Dedifferentiated amniotic fluid mesenchymal stem cell (primary cell): ENCODE measurements at regions not wholly inside any gene's neighbourhood (a gene's known extent, or its start where the extent isn't known, plus 50 kb on each side); places are given as distances from the start of the nearest gene placed in this dataset.

ENCODE experiments used
- DNase-seq: peaks from one replicate; pipeline ENCODE4 v3.0.0-alpha.2; 2016; ENCODE audit errors: extremely low spot score

GRCh38 chr21:38699048-38699447 lies 106.7 kb upstream of the ETS2 start:
- DNase-seq = no peak

- no peak for DNase-seq
Observed at GRCh38 chr21:38702196-38702595, 103.5 kb upstream of the ETS2 start.

GRCh38 chr21:38709876-38710275 lies 95.9 kb upstream of the ETS2 start:
- DNase-seq = no peak

DNA sequence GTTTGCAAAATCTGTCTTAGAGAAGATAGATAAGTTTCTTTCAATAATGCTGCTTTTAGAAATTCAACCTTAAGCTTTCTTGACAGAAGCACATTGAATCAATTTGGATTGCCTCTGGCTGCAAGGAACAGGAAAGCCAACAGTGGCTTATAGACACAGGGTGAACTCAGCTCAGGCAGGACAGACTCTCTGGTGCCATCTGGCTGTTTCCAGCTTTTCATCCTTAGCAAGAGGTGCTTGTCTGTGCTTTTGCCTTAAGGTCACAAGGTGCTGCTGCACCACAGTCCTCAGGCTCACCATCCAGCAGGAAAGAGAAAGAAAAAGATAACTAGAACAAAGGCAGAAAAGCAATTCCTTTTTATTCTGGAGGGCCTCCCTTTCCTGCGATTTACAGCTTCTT lies 93.7 kb upstream of the ETS2 start:
- no peak for DNase-seq

GRCh38 chr21:38712664-38713063 lies 93.1 kb upstream of the ETS2 start:
- DNase-seq = no peak

DNA sequence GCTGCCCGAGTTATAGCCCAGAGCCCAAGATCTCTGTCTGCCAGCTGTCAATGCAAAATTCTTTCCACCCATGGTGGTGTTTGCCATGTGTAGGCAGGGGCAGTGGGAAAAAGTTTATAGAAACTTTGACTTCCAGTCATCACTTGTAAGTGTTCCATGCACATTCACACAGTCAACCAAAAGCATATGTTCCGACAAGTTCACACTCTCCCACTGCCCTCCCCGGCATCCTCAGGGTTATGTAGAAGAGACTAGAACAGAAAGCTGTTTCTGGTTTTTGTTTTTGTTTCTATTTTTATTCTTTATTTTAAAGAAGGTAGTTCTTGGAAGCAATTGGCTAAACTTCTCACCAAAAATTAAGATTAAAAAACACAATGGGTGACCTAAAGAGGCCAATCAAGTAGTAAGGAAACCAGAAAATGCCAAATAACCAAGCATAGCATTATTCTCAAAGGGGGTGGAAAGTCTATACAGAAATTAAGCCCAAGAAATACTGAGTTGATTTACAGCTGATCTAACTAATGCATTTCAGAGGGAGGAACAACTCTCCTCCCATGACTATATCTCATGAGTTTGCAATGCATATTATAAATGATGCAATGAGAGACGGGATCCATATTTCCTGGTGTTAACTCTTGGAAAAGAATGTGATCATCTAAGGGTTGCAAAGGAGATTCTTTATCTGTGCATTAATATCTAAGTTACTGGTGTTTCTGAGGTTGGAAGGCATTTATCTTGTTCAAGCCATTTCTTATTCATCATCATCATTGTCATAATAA lies 91.5 kb upstream of the ETS2 start:
- no peak for DNase-seq

DNA sequence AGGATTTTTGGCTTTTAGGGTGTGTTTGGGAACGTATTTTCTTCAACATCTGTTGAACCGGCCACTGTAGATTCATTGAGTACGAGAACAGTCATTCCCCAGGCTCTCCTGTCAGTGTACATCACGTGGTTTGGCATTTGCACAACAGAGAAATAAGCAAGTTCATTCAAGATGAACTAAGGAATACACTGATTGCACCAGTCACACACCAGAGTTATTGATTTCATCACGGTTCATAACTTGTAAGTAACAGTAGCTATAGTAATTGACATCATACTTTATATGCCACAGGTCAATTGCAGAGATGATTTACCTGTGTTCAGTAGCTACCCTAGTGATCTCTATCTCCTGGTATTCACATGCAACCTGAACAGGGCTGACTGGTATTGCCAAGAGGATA lies 90.7 kb upstream of the ETS2 start:
- DNase-seq = no peak

- no peak for DNase-seq
Observed at GRCh38 chr21:38716088-38716487, 89.6 kb upstream of the ETS2 start.

GRCh38 chr21:38716942-38717341 lies 88.8 kb upstream of the ETS2 start:
- no peak for DNase-seq

- DNase-seq = no peak
Observed at GRCh38 chr21:38718481-38718880, 87.2 kb upstream of the ETS2 start.

- no peak for DNase-seq
Observed at GRCh38 chr21:38720074-38720473, 85.7 kb upstream of the ETS2 start.

GRCh38 chr21:38721055-38721454 lies 84.7 kb upstream of the ETS2 start:
- no peak for DNase-seq

- DNase-seq = no peak
Observed at GRCh38 chr21:38721958-38722357, 83.8 kb upstream of the ETS2 start.

DNA sequence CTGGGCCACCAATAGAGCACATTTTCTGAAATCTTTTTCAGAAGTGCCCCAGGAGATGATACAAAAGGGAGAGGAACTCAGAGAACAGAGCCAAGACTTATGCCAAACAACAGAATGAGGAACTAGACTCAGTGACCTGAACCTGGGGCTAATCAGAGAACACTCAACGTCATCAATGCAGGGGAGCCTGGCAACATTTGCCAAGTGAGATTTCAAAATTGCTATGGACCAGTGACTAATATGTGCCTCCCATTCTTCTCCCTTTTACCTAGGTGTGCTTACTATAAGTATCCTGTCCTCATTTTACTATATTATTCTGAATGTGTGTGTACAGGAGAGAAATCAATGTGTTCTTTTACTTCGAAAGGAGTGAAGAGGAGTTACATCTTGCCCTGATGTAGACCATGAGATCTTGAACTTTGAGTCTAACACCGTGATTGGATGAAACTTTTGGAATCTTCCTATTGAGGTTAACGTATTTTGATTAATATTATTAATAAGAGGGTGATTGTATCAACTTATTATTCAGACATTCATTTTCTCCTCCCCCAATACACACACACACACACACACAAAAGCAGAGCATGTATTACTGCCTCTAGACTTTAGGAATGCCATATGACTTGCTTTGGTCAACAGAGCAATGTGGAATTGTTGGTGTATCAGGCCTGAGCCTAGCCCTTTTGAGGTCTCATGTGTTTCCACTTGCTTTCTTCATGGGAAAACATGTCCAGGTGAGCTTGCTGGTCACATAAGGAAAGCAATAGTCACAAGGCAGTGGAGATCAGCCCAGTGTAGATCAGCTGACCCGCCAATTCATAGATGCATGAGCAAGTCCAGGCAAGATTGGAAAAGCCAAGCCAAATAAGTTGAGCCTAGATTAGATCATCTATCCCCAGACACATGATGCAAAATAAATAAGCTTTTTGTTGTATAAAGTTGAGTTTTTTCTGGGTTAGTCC lies 80.3 kb upstream of the ETS2 start:
- no peak for DNase-seq

DNA sequence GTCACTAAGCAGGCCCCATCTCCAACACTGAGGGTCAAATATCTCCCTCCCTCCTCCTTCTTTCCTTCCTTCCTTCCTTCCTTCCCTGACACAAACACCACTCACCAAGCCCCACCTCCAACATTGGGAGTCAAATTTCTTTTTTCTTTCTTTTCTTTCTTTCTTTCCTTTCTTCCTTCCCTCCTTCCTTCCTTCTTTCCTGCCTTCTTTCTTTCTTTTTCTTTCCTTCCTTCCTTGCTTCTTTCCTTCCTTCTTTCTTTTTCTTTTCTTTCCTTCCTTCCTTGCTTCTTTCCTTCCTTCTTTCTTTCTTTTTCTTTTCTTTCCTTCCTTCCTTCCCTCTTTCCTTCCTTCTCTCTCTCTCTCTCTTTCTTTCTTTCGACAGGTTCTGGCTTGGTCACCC lies 79.2 kb upstream of the ETS2 start:
- no peak for DNase-seq

DNA sequence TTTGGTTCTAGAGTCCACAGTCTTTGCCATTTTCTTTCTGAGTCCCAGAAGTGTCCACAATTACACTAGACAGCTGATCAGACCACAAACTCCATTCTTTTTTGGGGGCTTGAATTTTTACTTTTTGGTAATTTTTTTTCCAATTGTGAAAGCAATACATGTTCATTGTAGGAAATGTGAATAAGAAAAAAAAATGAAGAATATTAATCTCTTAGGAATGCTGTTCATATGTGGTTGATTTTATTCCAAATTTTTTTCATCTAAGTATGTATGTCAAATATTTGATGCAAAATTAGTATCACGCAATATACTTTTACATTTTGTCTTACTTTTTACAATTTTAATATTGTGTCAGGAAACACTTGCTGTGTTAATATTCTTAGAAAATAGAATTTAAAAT lies 76.4 kb upstream of the ETS2 start:
- DNase-seq = no peak

- no peak for DNase-seq
Observed at GRCh38 chr21:38729754-38730379, 75.9 kb upstream of the ETS2 start.

GRCh38 chr21:38733972-38734546 lies 71.7 kb upstream of the ETS2 start:
- peak; percentile 72 for DNase-seq

GRCh38 chr21:38734646-38735365 lies 70.9 kb upstream of the ETS2 start:
- DNase-seq = no peak

DNA sequence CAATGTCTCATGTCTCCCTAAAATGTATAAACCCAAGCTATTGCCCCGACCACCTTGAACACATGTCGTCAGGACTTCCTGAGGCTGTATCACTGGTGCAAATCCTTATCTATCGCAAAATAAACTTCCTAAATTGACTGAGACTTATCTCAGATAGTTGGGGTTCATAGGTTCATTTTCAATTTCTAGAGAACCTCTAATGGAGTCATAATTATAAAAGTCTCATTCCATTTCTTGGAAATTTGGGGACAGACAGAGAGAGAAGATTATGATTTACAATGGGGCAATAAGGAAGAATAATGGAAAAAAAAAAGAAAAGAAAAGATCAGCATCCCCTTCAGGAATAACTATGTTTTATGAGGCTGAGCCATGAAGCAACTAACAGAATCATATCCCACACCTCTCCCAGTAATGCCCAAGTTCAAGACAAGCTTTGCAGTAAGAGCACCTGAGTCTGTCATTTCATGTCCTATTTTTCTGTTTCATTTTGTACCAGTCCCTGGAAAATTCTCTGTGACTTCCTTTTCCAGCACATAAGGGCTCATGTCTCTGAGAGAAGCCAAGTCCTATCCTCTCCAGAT lies 70.0 kb upstream of the ETS2 start:
- DNase-seq = no peak

GRCh38 chr21:38740090-38740489 lies 65.6 kb upstream of the ETS2 start:
- no peak for DNase-seq
